Smooth muscle cell (in vitro differentiated cells): ENCODE measurements at regions not wholly inside any gene's neighbourhood (a gene's known extent, or its start where the extent isn't known, plus 50 kb on each side); places are given as distances from the start of the nearest gene placed in this dataset.

Experiments
- DNase-seq: peaks from one replicate; lab custom pipeline; 2025; ENCODE audit not compliant: unreplicated experiment; lab: John Stamatoyannopoulos, UW
- H2AFZ ChIP-seq: fragments of 200-600 bp; sonication (generic); 2 replicates; pipeline ENCODE4 v1.6.0; 2016; ENCODE audit warnings: antibody characterized with exemption, low read depth, mild to moderate bottlenecking
- H3F3A ChIP-seq: fragments of 200-600 bp; sonication (generic); 2 replicates; pipeline ENCODE4 v1.6.0; 2017; ENCODE audit warnings: antibody characterized with exemption, low read depth
- H3K27ac ChIP-seq: fragments of 200-600 bp; sonication (generic); 2 replicates; pipeline ENCODE4 v1.5.1; 2016; ENCODE audit warnings: low read depth, mild to moderate bottlenecking
- H3K27me3 ChIP-seq: fragments of 200-600 bp; sonication (generic); 2 replicates; pipeline ENCODE4 v1.6.1; 2016; ENCODE audit warnings: low read depth, mild to moderate bottlenecking
- H3K36me3 ChIP-seq: fragments of 200-600 bp; sonication (generic); 2 replicates; pipeline ENCODE4 v1.5.1; 2016; ENCODE audit warnings: low read depth
- H3K4me1 ChIP-seq: fragments of 200-600 bp; sonication (generic); 2 replicates; pipeline ENCODE4 v1.5.1; 2016; ENCODE audit warnings: low read depth
- H3K4me2 ChIP-seq: fragments of 200-600 bp; sonication (generic); 2 replicates; pipeline ENCODE4 v1.6.0; 2016; ENCODE audit warnings: mild to moderate bottlenecking
- H3K4me3 ChIP-seq: fragments of 200-600 bp; sonication (generic); 2 replicates; pipeline ENCODE4 v1.5.1; 2016; ENCODE audit warnings: mild to moderate bottlenecking
- H3K79me2 ChIP-seq: fragments of 200-600 bp; sonication (generic); 2 replicates; pipeline ENCODE4 v1.6.0; 2016; ENCODE audit warnings: low read depth, mild to moderate bottlenecking
- H3K9ac ChIP-seq: fragments of 200-600 bp; sonication (generic); 2 replicates; pipeline ENCODE4 v1.6.0; 2016; ENCODE audit warnings: low read depth
- H3K9me3 ChIP-seq: fragments of 200-600 bp; sonication (generic); replicated peaks from 2 replicates; pipeline ENCODE4 v1.5.1; 2016; ENCODE audit warnings: low read depth
- H4K20me1 ChIP-seq: fragments of 200-600 bp; sonication (generic); 2 replicates; pipeline ENCODE4 v1.6.0; 2016; ENCODE audit warnings: low read depth
- CTCF ChIP-seq: fragments of 200-600 bp; sonication (generic); IDR thresholded peaks from 2 replicates; pipeline ENCODE4 v1.5.1; 2017; ENCODE audit warnings: borderline replicate concordance, mild to moderate bottlenecking, antibody characterized with exemption; ENCODE audit not compliant: insufficient read depth, poor library complexity, severe bottlenecking
- WGBS: methylation state at CpG from one replicate; pipeline ENCODE4 v1.1.7; 2016; ENCODE audit warnings: low lambda C conversion rate; 5-methylcytosine and 5-hydroxymethylcytosine counted together

GRCh38 chr18:78673516-78674321 is 305.9 kb upstream of the SALL3 start:
- no peak overlapping the region for H3K4me2 ChIP-seq
- H3K9me3 ChIP-seq = no peaks in the 10 kb centered on the region
- WGBS = 91% methylated on average over 19 of the region's 19 CpGs
- no peaks in the 10 kb centered on the region for H3K79me2 ChIP-seq
- no peaks in the 10 kb centered on the region for H3K27me3 ChIP-seq
- H3F3A ChIP-seq = no peaks in the 10 kb centered on the region
- no peak for TF ChIP-seq CTCF
- H3K4me1 ChIP-seq = no peaks in the 10 kb centered on the region
- H3K27ac ChIP-seq = no peak overlapping the region
- no peak for DNase-seq
- no peaks in the 10 kb centered on the region for H3K36me3 ChIP-seq
- no peak overlapping the region for H3K9ac ChIP-seq
- no peak overlapping the region for H2AFZ ChIP-seq
- H4K20me1 ChIP-seq = no peaks in the 10 kb centered on the region
- H3K4me3 ChIP-seq = no peak overlapping the region

GRCh38 chr18:78675231-78675630 is 304.4 kb upstream of the SALL3 start:
- no peak overlapping the region for H3K4me2 ChIP-seq
- no peaks in the 10 kb centered on the region for H3K9me3 ChIP-seq
- H3F3A ChIP-seq = no peaks in the 10 kb centered on the region
- H3K4me3 ChIP-seq = no peak overlapping the region
- H3K79me2 ChIP-seq = no peaks in the 10 kb centered on the region
- no peak overlapping the region for H3K9ac ChIP-seq
- H3K4me1 ChIP-seq = no peaks in the 10 kb centered on the region
- H3K27ac ChIP-seq = no peak overlapping the region
- DNase-seq = no peak
- H2AFZ ChIP-seq = no peak overlapping the region
- no peaks in the 10 kb centered on the region for H3K27me3 ChIP-seq
- no peak for TF ChIP-seq CTCF
- H4K20me1 ChIP-seq = no peaks in the 10 kb centered on the region
- no peaks in the 10 kb centered on the region for H3K36me3 ChIP-seq
- WGBS = 90% methylated on average over 8 of the region's 8 CpGs

DNA sequence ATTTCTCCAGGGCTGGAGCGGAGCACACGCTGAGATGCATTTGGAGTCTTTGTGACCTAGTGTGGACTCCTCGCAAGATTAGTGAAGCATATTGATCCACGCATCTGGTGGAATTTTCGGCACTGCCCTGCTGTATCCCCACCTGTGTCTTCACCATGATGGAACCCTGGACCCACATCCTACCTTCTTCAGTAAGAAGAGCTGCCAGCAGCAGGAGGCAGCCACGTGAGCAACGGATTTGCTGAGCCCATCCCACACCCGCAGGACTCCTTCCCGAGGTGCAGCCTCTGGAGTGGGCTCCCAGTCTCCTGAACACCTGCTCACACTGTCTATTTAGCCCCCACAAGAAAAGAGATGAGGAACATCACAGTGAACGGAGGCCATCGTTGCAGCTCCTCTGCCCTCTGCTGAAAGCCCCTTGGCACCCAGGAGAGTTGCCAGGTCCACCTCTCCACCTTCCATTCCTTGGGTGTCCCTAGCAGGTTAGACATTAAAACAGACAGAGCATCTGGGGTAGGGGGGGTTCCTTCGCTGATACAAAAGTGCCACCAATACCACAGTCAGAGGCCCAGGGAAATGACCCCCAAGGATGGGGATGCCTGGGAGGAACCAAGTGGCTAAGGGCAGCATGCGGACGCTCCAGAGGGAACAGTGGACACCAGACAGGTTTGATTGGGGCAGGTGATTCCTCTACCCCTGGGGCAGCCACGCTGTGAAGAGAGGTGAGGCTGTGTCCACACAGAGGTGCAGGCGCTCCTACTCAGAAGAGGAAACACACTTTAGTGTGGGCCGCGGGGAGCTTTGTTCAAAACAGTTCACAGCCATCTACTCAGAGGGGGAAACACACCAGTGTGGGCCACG is 302.8 kb upstream of the SALL3 start:
- WGBS = 91% methylated on average over 19 of the region's 19 CpGs

More for the DNA sequence above, 302.8 kb upstream of the SALL3 start:
- Histone ChIP-seq H3K9ac (no peak overlapping the region), H3K79me2 (no peaks in the 10 kb centered on the region), H4K20me1 (no peaks in the 10 kb centered on the region), H3K27ac (no peak overlapping the region), H3K4me3 (no peak overlapping the region), H3K27me3 (no peaks in the 10 kb centered on the region), H3K9me3 (no peaks in the 10 kb centered on the region), H3K4me2 (no peak overlapping the region), H2AFZ (no peak overlapping the region), H3K4me1 (no peaks in the 10 kb centered on the region), H3F3A (no peaks in the 10 kb centered on the region), H3K36me3 (no peaks in the 10 kb centered on the region)
- DNase-seq = no peak
- no peak for TF ChIP-seq CTCF
